Sigmoid colon (tissue), 6 donors: ENCODE measurements at regions not wholly inside any gene's neighbourhood (a gene's known extent, or its start where the extent isn't known, plus 50 kb on each side); places are given as distances from the start of the nearest gene placed in this dataset.

Experiments
- DNase-seq: peaks from one replicate; pipeline ENCODE4 v3.0.0-alpha.2; 2019
- H3K27ac ChIP-seq, 4 donors: fragments of 200-600 bp; sonication (generic); one replicate each; pipeline ENCODE4 v1.5.1; 2016 to 2019; ENCODE audit warnings: mild to moderate bottlenecking in 1 of 4
- H3K27me3 ChIP-seq, 3 donors: fragments of 200-600 bp; sonication (generic); one replicate each; pipeline ENCODE4 v1.5.1; 2019; ENCODE audit warnings: mild to moderate bottlenecking in 1 of 3
- H3K36me3 ChIP-seq, 4 donors: fragments of 200-600 bp; sonication (generic); one replicate each; pipeline ENCODE4 v1.5.1; 2016 to 2019
- H3K4me1 ChIP-seq, 4 donors: fragments of 200-600 bp; sonication (generic); one replicate each; pipeline ENCODE4 v1.5.1; 2017 to 2019
- H3K4me3 ChIP-seq, 4 donors: fragments of 200-600 bp; sonication (generic); one replicate each; pipeline ENCODE4 v1.5.1; 2017 to 2019; ENCODE audit warnings: mild to moderate bottlenecking in 2 of 4, moderate library complexity in 1 of 4
- H3K9me3 ChIP-seq, 4 donors: fragments of 200-600 bp in 3 of 4; sonication (generic) in 3 of 4; one replicate each; pipeline versions ENCODE4 v1.5.1 to v1.6.1; 2013 to 2019
- CTCF ChIP-seq, 4 experiments: fragments of 450-650 bp in 3 of 4; fragments of 200-600 bp in 1 of 4; IDR thresholded peaks; one replicate each; pipeline ENCODE4 v1.5.1; 2016 to 2019; ENCODE audit warnings: antibody characterized with exemption in 4 of 4, mild to moderate bottlenecking in 3 of 4, moderate library complexity in 2 of 4
- EP300 ChIP-seq, 4 donors: sonication (generic); formaldehyde crosslinking; IDR thresholded peaks; one replicate each; pipeline ENCODE4 v1.6.1; 2017; ENCODE audit warnings: antibody characterized with exemption in 4 of 4
- POLR2A ChIP-seq, 2 donors: fragments of 450-650 bp; IDR thresholded peaks; one replicate each; pipeline ENCODE4 v1.6.1; 2016; ENCODE audit warnings: antibody characterized with exemption in 2 of 2, mild to moderate bottlenecking in 2 of 2, moderate library complexity in 2 of 2
- POLR2AphosphoS5 ChIP-seq, 4 donors: sonication (generic); formaldehyde crosslinking; IDR thresholded peaks; one replicate each; pipeline ENCODE4 v1.6.1; 2017; ENCODE audit warnings: antibody characterized with exemption in 4 of 4
- WGBS, 2 donors: extraction: QIAGEN DNeasy Blood & Tissue Kit; methylation state at CpG; one replicate each; pipeline ENCODE4 v1.1.7; 2013; 5-methylcytosine and 5-hydroxymethylcytosine counted together
- intact Hi-C: fragments of 100-400 bp; cut with DNase I; formaldehyde crosslinking; loops from one replicate; pipeline ENCODE4 v1.15.1; 2023
- donor health status: healthy with polysubstance abuse.
- donor health status: healthy.

DNA sequence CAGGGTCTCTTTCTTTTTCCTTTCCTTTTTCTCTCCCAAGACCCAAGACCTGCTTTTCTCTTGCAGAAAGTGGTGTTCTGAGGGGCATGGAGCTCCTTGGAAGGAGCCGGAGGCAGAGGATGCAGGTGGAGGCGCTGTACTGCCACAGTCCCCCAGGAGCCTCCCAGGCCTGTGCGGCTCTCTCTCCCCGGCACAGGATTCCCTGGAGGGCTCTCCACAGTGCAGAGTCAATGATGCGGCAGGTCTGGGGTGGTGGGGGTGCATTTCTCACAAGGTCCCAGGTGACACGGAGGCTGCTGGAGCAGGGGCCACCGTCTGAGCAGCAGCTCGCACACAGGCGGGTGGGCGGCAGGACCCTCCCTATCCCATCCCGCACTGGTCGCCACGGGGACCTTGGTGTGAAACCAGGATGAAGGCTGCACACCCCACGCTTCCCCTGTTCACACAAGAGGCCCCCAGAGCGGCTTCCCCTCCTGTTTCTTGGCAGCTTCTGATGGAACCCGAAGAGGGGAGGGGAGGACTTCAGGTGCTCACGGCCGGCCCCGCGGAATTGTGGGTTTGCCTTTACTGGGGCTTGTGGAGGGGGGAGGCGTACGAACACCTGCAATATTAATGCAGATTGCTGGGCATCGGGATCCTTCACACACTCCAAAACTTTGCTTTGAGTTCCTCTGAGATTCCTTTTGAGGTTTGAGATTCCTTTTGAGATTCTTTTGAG, 186.9 kb downstream of the ENGASE start:
- Histone ChIP-seq H3K27ac (no peak overlapping the region), H3K4me3 (no peak overlapping the region), H3K27me3 (no peaks in the 10 kb centered on the region), H3K36me3 (no peaks in the 10 kb centered on the region), H3K9me3 (no peaks in the 10 kb centered on the region), H3K4me1 (peaks cover 0 to 13% (median 2%) of the 10 kb centered on the region in 4 donors)
- no peak for DNase-seq
- TF ChIP-seq EP300 (IDR thresholded peaks at IDR 0.05) (no peak), CTCF (IDR thresholded peaks at IDR 0.05) (no peak), POLR2A (IDR thresholded peaks at IDR 0.05) (no peak), POLR2AphosphoS5 (IDR thresholded peaks at IDR 0.05) (no peak)
- intact Hi-C loops: no loop called here
- 71 to 72% methylated on average over 23 of the region's 23 CpGs for whole genome bisulfite sequencing, 2 donors

DNA sequence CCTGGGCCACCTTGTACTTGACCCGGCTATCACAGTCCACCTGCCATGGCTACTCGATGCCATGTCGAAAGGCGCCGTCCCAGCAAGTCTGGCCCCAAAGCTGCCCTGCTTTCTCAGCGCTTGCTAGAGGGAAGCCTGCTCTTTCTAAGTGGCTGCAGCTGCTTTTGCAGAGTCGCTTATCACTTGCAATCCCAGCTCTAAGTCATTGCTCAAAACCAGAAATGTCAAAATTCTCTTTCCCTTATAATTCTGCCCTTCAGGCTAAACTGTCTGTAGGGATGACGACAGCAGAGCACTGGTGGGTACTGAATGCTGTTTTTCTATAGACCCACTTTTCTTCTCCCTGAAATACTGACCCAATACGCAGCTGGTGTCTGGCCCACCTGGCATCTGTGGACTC, 184.2 kb downstream of the ENGASE start:
- no peak for DNase-seq
- Histone ChIP-seq H3K9me3 (no peaks in the 10 kb centered on the region), H3K36me3 (no peaks in the 10 kb centered on the region), H3K27ac (no peak overlapping the region), H3K27me3 (peaks cover 0 to 3% (median 0%) of the 10 kb centered on the region in 3 donors), H3K4me1 (peaks cover 0 to 5% (median 2%) of the 10 kb centered on the region in 4 donors), H3K4me3 (no peak overlapping the region)
- TF ChIP-seq EP300 (IDR thresholded peaks at IDR 0.05) (no peak), POLR2AphosphoS5 (IDR thresholded peaks at IDR 0.05) (no peak), CTCF (IDR thresholded peaks at IDR 0.05) (no peak), POLR2A (IDR thresholded peaks at IDR 0.05) (no peak)
- 74 to 85% methylated on average over 9 of the region's 9 CpGs for WGBS, 2 donors
- intact Hi-C loops: no loop called here

DNA sequence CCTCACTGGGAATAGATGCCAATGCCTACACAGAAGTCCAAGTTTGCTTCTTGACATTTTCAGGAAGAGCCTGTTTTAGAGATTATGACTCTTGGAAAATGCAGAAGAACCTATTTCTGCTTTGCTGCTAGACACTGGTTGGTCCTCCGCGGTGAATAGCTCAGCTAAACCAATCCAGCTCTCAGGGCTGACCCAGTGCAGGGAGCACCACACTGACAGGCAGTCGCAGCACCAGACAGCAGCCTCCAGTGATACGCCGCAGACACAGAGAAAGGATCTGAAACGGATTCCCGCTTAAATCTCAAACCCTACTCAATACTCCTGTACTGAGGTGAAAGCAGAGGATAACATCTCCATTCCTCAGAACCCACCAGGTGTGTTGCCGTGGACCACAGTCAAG, 183.4 kb downstream of the ENGASE start:
- no peak for DNase-seq
- intact Hi-C loops: no loop called here
- peaks cover 0 to 3% (median 0%) of the 10 kb centered on the region in 3 donors for H3K27me3 ChIP-seq
- no peak for TF ChIP-seq EP300 (IDR thresholded peaks at IDR 0.05)
- TF ChIP-seq POLR2A (IDR thresholded peaks at IDR 0.05): no peak
- no peak for TF ChIP-seq POLR2AphosphoS5 (IDR thresholded peaks at IDR 0.05)
- TF ChIP-seq CTCF (IDR thresholded peaks at IDR 0.05): no peak
- 75 to 83% methylated on average over 8 of the region's 8 CpGs for WGBS, 2 donors
- H3K9me3 ChIP-seq: no peaks in the 10 kb centered on the region
- H3K4me3 ChIP-seq: no peak overlapping the region
- no peaks in the 10 kb centered on the region for H3K36me3 ChIP-seq
- H3K4me1 ChIP-seq: no peaks in the 10 kb centered on the region
- H3K27ac ChIP-seq: no peak overlapping the region

- intact Hi-C loops: no loop called here
- no peak for TF ChIP-seq POLR2A (IDR thresholded peaks at IDR 0.05)
- TF ChIP-seq CTCF (IDR thresholded peaks at IDR 0.05): no peak
- no peak for TF ChIP-seq EP300 (IDR thresholded peaks at IDR 0.05)
- no peak for TF ChIP-seq POLR2AphosphoS5 (IDR thresholded peaks at IDR 0.05)
- Histone ChIP-seq H3K27me3 (peaks cover 0 to 3% (median 0%) of the 10 kb centered on the region in 3 donors), H3K4me3 (no peak overlapping the region), H3K27ac (no peak overlapping the region), H3K4me1 (no peaks in the 10 kb centered on the region), H3K36me3 (no peaks in the 10 kb centered on the region), H3K9me3 (no peaks in the 10 kb centered on the region)
- 70 to 81% methylated on average over 14 of the region's 14 CpGs for WGBS, 2 donors
- no peak for DNase-seq
Measured at GRCh38 chr17:79255926-79256585, 181.4 kb downstream of the ENGASE start.
